Hepatocyte (in vitro differentiated cells): ENCODE measurements at regions not wholly inside any gene's neighbourhood (a gene's known extent, or its start where the extent isn't known, plus 50 kb on each side); places are given as distances from the start of the nearest gene placed in this dataset.
"Not testable (repeated sequence)": the region's sequence is repeated elsewhere in the genome, so short reads cannot be mapped to it uniquely, and the experiment has no call there.

Experiments used
- DNase-seq: peaks from one replicate; pipeline ENCODE4 v3.0.0-alpha.2; 2016; ENCODE audit warnings: low spot score
- H2AFZ ChIP-seq: fragments of 200-600 bp; sonication (generic); 2 replicates; pipeline ENCODE4 v1.6.0; 2016; ENCODE audit warnings: antibody characterized with exemption, mild to moderate bottlenecking
- H3K27ac ChIP-seq: fragments of 200-600 bp; sonication (generic); 2 replicates; pipeline ENCODE4 v1.5.1; 2016; ENCODE audit warnings: mild to moderate bottlenecking
- H3K27me3 ChIP-seq: fragments of 200-600 bp; sonication (generic); 2 replicates; pipeline ENCODE4 v1.6.1; 2016
- H3K36me3 ChIP-seq: fragments of 200-600 bp; sonication (generic); replicated peaks from 2 replicates; pipeline ENCODE4 v1.5.1; 2016; ENCODE audit warnings: low read depth; ENCODE audit not compliant: insufficient read depth
- H3K4me1 ChIP-seq: fragments of 200-600 bp; sonication (generic); 2 replicates; pipeline ENCODE4 v1.5.1; 2016; ENCODE audit warnings: mild to moderate bottlenecking, moderate library complexity; ENCODE audit not compliant: insufficient read depth
- H3K4me2 ChIP-seq: fragments of 200-600 bp; sonication (generic); 2 replicates; pipeline ENCODE4 v1.6.0; 2016
- H3K4me3 ChIP-seq: fragments of 200-600 bp; sonication (generic); 2 replicates; pipeline ENCODE4 v1.5.1; 2016; ENCODE audit warnings: mild to moderate bottlenecking
- H3K79me2 ChIP-seq: fragments of 200-600 bp; sonication (generic); 2 replicates; pipeline ENCODE4 v1.6.0; 2017; ENCODE audit warnings: mild to moderate bottlenecking
- H3K9me2 ChIP-seq: fragments of 200-600 bp; sonication (generic); replicated peaks from 2 replicates; pipeline ENCODE4 v1.6.0; 2017; ENCODE audit warnings: mild to moderate bottlenecking; ENCODE audit not compliant: insufficient read depth
- H3K9me3 ChIP-seq: fragments of 200-600 bp; sonication (generic); 2 replicates; pipeline ENCODE4 v1.5.1; 2016; ENCODE audit warnings: low read depth, mild to moderate bottlenecking
- H4K20me1 ChIP-seq: fragments of 200-600 bp; sonication (generic); 2 replicates; pipeline ENCODE4 v1.6.0; 2016; ENCODE audit warnings: mild to moderate bottlenecking; ENCODE audit not compliant: insufficient read depth, poor library complexity, severe bottlenecking
- CTCF ChIP-seq: fragments of 200-600 bp; sonication (generic); IDR thresholded peaks from 2 replicates; pipeline ENCODE4 v1.5.1; 2016; ENCODE audit warnings: antibody characterized with exemption, mild to moderate bottlenecking; ENCODE audit not compliant: poor library complexity
- EZH2 ChIP-seq: fragments of 200-600 bp; sonication (generic); IDR thresholded peaks from 2 replicates; pipeline ENCODE4 v1.6.1; 2016; ENCODE audit warnings: antibody characterized with exemption, mild to moderate bottlenecking, borderline replicate concordance
- EZH2phosphoT487 ChIP-seq: fragments of 200-600 bp; sonication (generic); IDR thresholded peaks from one replicate; pipeline ENCODE4 v1.6.1; 2018; ENCODE audit warnings: antibody characterized with exemption, mild to moderate bottlenecking, low read depth, moderate library complexity; ENCODE audit not compliant: unreplicated experiment, severe bottlenecking
- whole genome bisulfite sequencing: methylation state at CpG from one replicate; pipeline ENCODE4 v1.1.6; 2016; ENCODE audit warnings: low lambda C conversion rate; ENCODE audit errors: missing lambda C conversion rate; 5-methylcytosine and 5-hydroxymethylcytosine counted together

- no peaks in the 10 kb centered on the region for H3K9me3 ChIP-seq
- TF ChIP-seq EZH2 (no peak), EZH2phosphoT487 (no peak)
- H3K36me3 ChIP-seq = no peaks in the 10 kb centered on the region
- H3K27me3 ChIP-seq = no peaks in the 10 kb centered on the region
- H2AFZ ChIP-seq = no peak overlapping the region
- H3K9me2 ChIP-seq = no peaks in the 10 kb centered on the region
- no peak overlapping the region for H3K27ac ChIP-seq
- H4K20me1 ChIP-seq = no peaks in the 10 kb centered on the region
- H3K79me2 ChIP-seq = no peaks in the 10 kb centered on the region
- no peaks in the 10 kb centered on the region for H3K4me1 ChIP-seq
- H3K4me2 ChIP-seq = no peak overlapping the region
- WGBS = 80% methylated on average over 2 of the region's 2 CpGs
- DNase-seq = no peak
- H3K4me3 ChIP-seq = no peak overlapping the region
Observed at GRCh38 chr1:112833806-112834205, 118.7 kb upstream of the PPM1J start.

GRCh38 chr1:112832259-112832658, 117.1 kb upstream of the PPM1J start:
- H2AFZ ChIP-seq, H3K4me2 ChIP-seq, H3K27ac ChIP-seq, H3K4me1 ChIP-seq, H4K20me1 ChIP-seq, H3K79me2 ChIP-seq, H3K27me3 ChIP-seq, H3K4me3 ChIP-seq, H3K9me3 ChIP-seq, H3K9me2 ChIP-seq, DNase-seq, H3K36me3 ChIP-seq: not testable (repeated sequence)
- WGBS = 66% methylated on average over 8 of the region's 8 CpGs

GRCh38 chr1:112829691-112830090, 114.6 kb upstream of the PPM1J start:
- not testable (repeated sequence) for H4K20me1 ChIP-seq, H3K4me2 ChIP-seq, H3K36me3 ChIP-seq, H3K9me2 ChIP-seq, H3K4me3 ChIP-seq, H3K79me2 ChIP-seq, H3K27ac ChIP-seq, H3K9me3 ChIP-seq, H3K27me3 ChIP-seq, H3K4me1 ChIP-seq, H2AFZ ChIP-seq, DNase-seq
- 97% methylated on average over 3 of the region's 3 CpGs for WGBS

- Histone ChIP-seq H3K9me3 (no peaks in the 10 kb centered on the region), H3K4me2 (no peak overlapping the region), H2AFZ (no peak overlapping the region), H3K27ac (no peak overlapping the region), H3K79me2 (no peaks in the 10 kb centered on the region), H4K20me1 (no peaks in the 10 kb centered on the region), H3K4me3 (no peak overlapping the region), H3K36me3 (no peaks in the 10 kb centered on the region), H3K4me1 (peaks cover 8% of the 10 kb centered on the region), H3K9me2 (no peaks in the 10 kb centered on the region), H3K27me3 (no peaks in the 10 kb centered on the region)
- no peak for DNase-seq
- WGBS = 84% methylated on average over 2 of the region's 2 CpGs
- TF ChIP-seq EZH2 (no peak), EZH2phosphoT487 (no peak), CTCF (no peak)
Observed at GRCh38 chr1:112828716-112829115, 113.6 kb upstream of the PPM1J start.

- H2AFZ ChIP-seq, H3K4me3 ChIP-seq, DNase-seq, H3K27me3 ChIP-seq, H3K27ac ChIP-seq, H3K79me2 ChIP-seq, H3K4me1 ChIP-seq, H3K36me3 ChIP-seq, H3K9me3 ChIP-seq, H3K9me2 ChIP-seq, H4K20me1 ChIP-seq, H3K4me2 ChIP-seq: not testable (repeated sequence)
- 26% methylated on average over 1 of the region's 1 CpG for WGBS
Observed at GRCh38 chr1:112827391-112827790, 112.3 kb upstream of the PPM1J start.
